HG03558 (cell line): ENCODE measurements at regions not wholly inside any gene's neighbourhood (a gene's known extent, or its start where the extent isn't known, plus 50 kb on each side); places are given as distances from the start of the nearest gene placed in this dataset.

Experiments used
- ATAC-seq: cut with Tn5 transposase; IDR thresholded peaks from one replicate; pipeline ENCODE4 v1.9.1; 2021; ENCODE audit warnings: moderate number of reproducible peaks; ENCODE audit not compliant: unreplicated experiment; ENCODE audit errors: extremely low read depth

DNA sequence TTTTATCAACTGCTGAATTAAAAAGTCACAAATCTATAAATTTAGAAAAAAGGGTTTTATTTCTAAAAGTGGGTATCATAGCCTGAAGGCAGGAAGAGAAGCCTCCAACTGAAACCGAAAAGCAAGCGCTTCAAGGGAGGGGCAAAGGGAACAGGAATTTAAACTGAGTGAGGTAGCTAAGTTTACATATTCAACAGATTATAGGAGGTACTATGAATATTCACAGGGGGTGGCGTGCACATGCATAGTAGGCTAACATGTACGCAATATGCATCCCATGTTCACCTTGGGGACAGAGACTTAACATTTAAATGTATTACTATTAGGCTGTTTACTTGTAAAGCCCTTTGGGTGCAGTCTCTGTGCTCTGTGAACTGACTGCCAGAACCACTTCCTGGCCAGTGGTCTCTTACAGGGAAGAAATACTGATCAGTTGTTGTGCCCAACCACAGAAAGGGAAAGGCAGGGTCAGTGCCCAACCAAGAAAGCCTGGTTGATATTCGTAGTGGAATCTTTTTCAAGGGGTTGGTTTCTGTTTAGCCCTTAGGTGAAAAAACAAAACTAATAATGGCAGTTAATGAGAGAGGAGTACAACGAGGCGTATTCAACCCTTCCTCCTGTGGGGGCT lies 168.7 kb upstream of the GALNTL6 start:
- ATAC-seq: peak; percentile 78

DNA sequence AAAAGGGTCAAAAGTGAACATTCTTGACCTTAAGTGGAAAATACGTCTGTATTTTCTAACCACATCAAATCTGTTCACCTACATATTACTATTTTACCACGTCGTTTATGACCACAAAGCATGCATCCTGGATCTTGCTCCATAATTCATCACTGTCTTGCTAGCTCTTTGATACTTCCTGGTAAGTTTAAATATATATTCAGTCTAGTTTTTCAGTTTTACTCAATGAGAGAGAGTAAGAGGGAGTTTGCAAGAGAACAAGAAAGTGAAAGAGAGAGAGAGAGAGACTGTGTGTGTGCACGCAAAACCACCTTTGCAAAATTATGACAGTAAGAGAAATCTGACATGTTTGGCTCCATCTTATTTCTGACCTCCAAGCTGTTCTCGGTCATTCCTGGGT lies 173.7 kb upstream of the GALNTL6 start:
- peak; percentile 96 for ATAC-seq

GRCh38 chr4:171636606-171637005 lies 176.6 kb upstream of the GALNTL6 start:
- no peak for ATAC-seq

DNA sequence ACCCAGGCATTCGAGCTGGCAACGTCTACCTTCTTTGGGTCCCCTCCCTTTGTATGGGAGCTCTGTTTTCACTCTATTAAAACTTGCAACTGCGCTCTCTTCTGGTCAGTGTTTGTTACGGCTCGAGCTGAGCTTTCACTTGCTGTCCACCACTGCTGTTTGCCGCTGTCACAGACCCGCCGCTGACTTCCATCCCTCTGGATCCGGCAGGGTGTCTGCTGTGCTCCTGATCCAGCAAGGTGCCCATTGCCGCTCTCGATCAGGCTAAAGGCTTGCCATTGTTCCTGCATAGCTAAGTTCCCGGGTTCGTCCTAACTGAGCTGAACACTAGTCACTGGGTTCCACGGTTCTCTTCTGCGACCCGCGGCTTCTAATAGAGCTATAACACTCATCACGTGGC lies 183.5 kb upstream of the GALNTL6 start:
- no peak for ATAC-seq

DNA sequence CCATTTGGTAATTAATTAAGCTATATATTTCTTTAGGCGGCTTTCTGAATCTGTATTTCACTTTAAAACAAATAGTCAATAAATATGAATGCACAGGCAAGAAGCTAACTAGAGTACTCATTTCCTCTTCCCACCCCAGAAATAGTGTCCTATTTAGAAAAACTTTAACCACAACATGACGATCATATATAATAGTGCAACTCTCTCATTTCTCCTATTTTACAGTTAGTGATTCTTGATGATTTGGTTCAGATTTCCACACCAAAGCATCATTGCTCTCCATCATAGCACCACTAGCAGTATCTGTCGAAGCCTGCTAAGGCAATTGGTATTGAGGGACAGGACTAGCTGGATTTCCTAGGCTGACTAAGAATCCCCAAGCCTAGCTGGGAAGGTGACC lies 184.0 kb upstream of the GALNTL6 start:
- peak; percentile 92 for ATAC-seq

DNA sequence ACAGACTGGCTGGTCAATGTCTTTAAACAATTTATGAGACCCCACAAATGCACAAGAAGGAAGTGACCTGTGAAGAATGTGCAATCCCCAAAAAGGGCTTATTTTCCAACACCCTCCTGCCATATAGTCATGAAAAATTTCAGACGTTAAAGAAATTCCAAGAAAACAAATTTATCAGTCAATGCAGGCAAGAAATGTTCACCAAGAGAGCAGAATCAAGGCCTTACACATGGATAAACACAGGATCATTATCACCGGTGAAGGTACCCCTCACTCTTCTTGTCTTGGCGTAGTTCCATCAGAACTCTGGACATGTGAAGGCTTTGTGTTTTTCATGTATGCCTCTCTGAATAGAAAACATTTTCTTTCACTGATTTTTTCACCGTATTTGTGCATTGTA lies 186.7 kb upstream of the GALNTL6 start:
- no peak for ATAC-seq

DNA sequence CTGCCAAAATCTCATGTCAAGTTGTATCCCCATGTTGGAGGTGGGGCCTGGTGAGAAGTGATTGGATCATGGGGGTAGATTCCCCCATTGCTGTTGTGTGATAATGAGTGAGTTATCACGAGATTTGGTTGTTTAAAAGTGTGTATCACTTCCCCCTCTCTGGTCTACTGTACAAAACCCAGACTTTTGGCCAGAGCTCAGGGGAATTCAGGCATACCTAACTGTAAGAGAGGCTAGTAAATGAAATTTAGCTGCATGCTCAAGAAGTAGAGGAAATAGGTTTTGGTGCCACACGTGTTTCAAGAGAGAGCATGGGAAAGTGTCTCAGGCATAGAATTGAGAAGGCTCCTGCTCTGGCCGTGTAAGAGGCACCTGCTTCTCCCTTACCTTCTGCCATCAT lies 190.5 kb upstream of the GALNTL6 start:
- ATAC-seq: no peak

DNA sequence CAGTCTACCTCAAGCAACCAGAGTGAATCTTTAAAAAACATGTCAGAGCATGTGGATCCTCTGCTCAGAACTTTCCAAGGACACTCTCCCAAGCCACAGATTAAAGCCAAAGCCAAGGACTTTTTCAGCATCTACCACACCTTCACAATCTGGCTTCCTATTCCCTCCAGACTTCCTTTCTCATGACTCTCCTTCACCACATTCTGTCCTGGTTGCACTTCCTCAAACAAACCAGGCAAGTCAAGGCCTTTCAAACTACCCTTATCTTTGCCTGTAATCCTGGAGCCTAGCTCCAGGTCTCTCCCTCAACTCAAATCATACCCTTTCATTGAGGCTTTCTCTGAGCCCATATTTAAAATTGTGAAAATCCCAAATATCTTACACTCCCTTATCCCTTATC lies 191.6 kb upstream of the GALNTL6 start:
- no peak for ATAC-seq

- ATAC-seq: no peak
These were observed 200.3 kb upstream of the GALNTL6 start for GRCh38 chr4:171612907-171613306.

- ATAC-seq: no peak
These were observed 210.4 kb upstream of the GALNTL6 start for GRCh38 chr4:171602638-171603355.

GRCh38 chr4:171601091-171601490 lies 212.1 kb upstream of the GALNTL6 start:
- no peak for ATAC-seq

DNA sequence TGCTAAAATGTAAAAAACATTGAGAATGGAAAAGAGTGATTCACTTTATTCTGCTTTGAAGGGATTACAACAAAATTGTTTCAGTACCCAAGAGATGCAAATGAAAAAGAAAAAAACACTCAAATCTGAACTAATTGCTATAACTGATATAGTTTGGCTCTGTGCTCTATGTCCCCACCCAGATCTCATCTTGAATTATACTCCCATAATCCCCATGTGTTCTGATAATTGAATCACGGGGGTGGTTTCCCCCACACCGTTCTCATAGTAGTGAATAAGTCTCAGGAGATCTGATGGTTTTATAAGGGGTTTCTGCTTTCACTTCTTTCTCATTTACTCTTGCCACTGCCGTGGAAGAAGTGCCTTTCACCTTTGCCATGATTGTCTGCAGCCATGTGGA lies 213.6 kb upstream of the GALNTL6 start:
- no peak for ATAC-seq

GRCh38 chr4:171594293-171594692 lies 218.9 kb upstream of the GALNTL6 start:
- no peak for ATAC-seq

DNA sequence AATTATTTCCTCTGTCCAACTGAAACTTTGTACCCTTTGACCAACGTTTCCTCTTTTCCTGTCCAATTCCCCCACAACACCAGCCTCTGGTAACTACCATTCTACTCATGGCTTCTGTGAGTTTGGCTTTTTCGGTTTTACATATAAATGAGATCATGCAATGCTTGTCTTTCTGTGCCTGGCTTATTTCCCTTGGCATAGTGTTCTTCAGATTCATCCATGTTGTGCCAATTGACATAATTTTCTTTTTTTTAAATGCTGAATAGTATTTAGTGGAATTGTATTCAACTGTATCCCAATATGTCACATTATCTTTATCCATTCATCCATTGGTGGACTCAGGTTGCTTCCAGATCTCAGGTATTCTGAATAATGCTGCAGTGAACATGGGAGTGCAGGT lies 222.5 kb upstream of the GALNTL6 start:
- no peak for ATAC-seq

- ATAC-seq: no peak
These were observed 224.4 kb upstream of the GALNTL6 start for GRCh38 chr4:171588764-171589163.

- no peak for ATAC-seq
These were observed 225.1 kb upstream of the GALNTL6 start for GRCh38 chr4:171588051-171588545.

DNA sequence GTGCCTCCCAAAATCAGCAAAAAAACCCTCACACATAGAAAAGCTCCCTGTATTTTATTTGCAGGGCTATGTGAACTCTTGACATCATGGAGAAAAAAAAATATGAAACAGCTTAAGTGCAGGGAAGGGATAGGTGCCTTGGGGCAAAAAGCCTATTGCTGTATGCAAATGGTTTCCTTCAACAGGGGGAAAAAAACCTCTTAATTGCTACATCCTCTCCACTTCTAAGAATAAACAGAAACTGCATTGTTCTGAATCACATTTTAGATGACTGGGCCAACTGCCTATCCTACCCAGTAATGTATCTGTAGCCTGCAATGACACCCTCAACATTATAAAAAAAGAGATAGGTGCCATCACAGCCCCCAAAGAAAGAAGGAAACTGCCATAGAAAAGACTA lies 229.4 kb upstream of the GALNTL6 start:
- ATAC-seq: no peak

DNA sequence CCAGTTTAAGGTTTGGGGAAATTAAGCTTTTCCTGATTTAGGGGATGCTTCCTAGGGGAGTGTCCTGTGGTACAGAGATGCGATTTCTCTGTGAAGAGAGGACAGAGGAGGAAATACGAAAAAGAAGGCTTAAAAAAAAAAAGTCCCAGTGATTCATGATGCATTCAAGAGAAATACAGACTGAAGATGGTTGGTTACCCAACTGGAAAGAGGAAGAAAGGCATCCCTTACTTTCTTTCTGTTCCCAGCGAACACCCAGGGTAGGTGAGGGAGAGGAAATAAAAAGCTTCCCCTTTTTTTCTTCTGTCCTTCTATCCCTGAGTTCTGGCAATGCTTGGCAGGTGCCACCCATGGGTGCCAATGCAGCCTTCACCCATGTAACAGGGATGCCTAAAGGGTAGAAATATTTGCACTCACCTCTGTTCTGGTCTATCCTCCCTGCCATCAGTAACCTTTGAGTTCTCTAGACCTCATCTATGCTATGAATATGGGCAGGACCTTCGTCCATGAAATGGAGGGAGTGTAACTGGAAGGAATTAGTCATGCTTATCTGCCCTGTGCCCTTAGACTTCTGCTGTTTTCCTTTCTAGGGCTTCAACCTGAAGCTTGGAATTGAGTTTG lies 230.1 kb upstream of the GALNTL6 start:
- ATAC-seq: no peak

DNA sequence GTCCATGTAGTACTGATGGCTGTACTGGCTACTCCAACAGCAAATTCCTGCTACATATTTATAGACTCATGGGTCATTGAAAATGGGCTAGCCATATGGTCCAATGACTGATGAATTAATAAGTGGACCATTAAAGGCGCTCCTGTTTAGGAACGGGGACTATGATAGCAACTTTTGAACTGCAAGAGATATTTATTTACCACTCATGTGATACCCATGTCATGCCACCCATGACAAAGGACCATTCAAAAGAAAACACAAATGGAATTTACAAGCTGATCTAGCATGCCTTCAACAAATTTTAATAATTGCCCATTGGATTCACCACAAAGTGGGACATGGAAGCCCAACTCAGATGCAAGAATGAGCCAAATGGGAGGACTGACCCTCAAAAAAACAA lies 240.0 kb upstream of the GALNTL6 start:
- ATAC-seq: no peak

- peak; percentile 48 for ATAC-seq
These were observed 247.9 kb upstream of the GALNTL6 start for GRCh38 chr4:171565130-171565788.

DNA sequence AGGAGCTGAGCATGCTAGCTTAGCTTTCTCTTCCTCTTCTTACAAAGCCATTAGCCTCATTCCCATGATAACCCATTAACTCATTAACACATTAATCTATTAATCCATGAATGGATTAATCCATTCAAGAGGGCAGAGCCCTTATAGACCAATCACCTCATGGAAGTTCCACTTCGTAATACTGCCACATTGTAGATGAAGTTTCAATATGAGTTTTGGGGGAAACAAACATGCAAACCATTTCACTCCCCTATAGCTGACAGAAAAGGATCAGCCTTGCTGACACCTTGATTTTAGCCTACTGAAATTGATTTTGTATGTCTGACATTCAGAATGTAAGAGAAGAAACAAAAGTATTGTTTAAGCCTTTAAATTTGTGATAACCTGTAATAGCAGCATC lies 251.8 kb upstream of the GALNTL6 start:
- ATAC-seq: peak; percentile 74
